ENCODE measurements at regions not wholly inside any gene's neighbourhood (a gene's known extent, or its start where the extent isn't known, plus 50 kb on each side); places are given as distances from the start of the nearest gene placed in this dataset.
A peak's percentile ranks its signal among the peaks of the same experiment; 100 is the strongest.

DNA sequence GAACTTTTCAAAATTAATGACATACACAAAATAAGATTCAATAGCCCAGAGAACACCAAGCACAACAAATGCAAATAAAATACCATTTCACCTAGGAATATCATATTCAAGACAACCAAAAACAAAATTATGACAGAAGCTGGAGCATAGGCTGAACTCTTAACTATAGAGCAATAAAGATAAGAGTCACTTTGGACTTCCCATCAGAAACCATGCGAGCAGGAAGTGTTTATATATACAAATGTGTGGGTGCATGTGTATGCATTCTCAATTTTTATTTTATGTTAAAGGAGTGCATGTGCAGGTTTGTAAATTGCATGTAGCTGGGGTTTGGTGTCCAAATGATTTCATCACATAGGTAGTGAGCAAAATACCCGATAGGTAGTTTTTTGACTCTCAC is 291.6 kb downstream of the ARAP2 start:
- ATAC-seq (ENCODE audit: low FRiP score), result no peak
- TF ChIP-seq, protein P1, sequence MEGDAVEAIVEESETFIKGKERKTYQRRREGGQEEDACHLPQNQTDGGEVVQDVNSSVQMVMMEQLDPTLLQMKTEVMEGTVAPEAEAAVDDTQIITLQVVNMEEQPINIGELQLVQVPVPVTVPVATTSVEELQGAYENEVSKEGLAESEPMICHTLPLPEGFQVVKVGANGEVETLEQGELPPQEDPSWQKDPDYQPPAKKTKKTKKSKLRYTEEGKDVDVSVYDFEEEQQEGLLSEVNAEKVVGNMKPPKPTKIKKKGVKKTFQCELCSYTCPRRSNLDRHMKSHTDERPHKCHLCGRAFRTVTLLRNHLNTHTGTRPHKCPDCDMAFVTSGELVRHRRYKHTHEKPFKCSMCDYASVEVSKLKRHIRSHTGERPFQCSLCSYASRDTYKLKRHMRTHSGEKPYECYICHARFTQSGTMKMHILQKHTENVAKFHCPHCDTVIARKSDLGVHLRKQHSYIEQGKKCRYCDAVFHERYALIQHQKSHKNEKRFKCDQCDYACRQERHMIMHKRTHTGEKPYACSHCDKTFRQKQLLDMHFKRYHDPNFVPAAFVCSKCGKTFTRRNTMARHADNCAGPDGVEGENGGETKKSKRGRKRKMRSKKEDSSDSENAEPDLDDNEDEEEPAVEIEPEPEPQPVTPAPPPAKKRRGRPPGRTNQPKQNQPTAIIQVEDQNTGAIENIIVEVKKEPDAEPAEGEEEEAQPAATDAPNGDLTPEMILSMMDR (IDR thresholded peaks at IDR 0.05), result no peak
- DNase-seq (ENCODE audit: low spot score), result no peak

DNA sequence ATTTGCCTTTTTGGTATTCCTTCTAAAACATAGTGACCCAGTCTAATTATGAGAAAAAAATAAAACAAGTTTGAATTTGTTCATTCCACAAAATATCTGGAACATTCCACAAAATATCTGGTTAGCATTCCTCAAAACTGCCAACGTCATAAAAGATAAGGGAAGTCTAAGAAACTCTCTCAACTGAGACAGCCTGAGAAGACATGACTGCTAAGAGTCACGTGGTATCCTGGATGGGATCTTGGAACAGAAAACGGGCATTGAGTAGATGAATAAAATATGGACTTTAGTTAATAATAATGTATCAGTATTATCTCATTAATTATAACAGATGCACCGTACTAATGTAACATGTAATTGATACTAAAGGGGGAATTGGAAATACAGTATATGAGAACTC is 280.9 kb downstream of the ARAP2 start:
- no peak for ATAC-seq (ENCODE audit: low FRiP score)
- no peak for DNase-seq (ENCODE audit: low spot score)
- TF ChIP-seq, protein P1 (IDR thresholded peaks at IDR 0.05), result no peak

DNA sequence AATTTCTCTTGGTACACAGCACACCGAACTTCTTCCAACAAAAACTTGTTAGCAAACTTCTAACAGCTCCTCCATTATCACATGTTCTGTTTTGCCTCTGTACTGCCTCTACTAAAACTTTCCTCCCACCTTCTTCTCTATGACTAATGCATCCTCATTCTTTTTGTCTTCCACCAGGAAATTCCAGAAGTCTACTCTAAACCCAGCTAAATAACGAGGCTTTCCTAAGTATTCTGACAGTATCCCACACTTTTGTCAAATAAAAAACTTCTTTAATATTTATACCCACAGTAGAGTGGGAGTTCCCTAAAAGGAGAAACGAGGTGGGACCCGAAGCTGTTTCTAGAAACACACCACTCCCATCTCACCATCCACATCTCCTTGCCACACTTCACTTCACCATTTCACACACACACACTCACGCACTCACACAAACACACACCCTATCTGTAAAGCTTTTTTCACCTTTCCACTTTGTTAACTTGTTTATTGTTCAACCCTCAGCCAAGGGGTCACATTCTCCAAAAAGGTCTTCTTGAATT is 280.3 kb downstream of the ARAP2 start:
- TF ChIP-seq, protein P1 (IDR thresholded peaks at IDR 0.05), result no peak
- ATAC-seq (ENCODE audit: low FRiP score) (peak; percentile 59), DNase-seq (ENCODE audit: low spot score) (no peak)

DNA sequence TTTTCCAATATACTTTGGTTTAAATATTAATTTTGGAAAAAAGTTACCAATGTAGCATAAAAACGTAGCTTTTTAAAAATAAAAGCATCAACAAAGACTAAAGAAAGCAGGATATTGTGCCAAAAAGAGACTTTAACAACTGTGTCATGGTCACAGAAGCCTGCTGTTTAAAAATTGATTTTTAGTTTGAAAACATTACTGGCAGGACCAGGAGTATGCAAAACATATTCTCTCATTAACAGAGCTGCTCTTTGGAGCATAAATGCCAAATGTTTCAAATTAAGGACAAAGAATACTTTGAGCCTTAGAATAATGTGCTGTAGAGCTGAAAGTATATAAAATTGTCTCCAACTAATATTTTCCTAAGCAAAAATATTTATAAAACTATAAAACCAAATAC is 279.0 kb downstream of the ARAP2 start:
- no peak for DNase-seq (ENCODE audit: low spot score)
- no peak for ATAC-seq (ENCODE audit: low FRiP score)
- TF ChIP-seq, protein P1 (IDR thresholded peaks at IDR 0.05), result no peak

DNA sequence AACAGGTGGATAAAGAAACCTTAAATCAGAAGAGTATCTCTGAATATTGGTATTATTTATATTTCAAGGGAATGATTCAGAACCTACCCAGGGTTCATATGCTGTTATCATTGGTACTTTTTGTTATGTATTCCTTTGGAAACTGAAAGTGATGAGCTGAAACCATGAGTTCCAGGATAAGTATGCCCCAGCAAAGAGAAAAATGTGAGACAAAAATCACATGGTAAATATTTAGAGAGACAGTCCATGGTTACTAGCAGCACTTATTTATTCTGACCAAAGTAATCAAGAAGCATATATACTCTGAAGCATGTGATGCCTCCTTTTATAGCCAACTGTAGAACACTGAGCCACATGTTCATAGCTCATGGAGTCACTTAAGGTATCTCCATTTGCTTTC is 277.7 kb downstream of the ARAP2 start:
- ATAC-seq (ENCODE audit: low FRiP score), result no peak
- TF ChIP-seq, protein P1 (IDR thresholded peaks at IDR 0.05), result no peak
- no peak for DNase-seq (ENCODE audit: low spot score)

DNA sequence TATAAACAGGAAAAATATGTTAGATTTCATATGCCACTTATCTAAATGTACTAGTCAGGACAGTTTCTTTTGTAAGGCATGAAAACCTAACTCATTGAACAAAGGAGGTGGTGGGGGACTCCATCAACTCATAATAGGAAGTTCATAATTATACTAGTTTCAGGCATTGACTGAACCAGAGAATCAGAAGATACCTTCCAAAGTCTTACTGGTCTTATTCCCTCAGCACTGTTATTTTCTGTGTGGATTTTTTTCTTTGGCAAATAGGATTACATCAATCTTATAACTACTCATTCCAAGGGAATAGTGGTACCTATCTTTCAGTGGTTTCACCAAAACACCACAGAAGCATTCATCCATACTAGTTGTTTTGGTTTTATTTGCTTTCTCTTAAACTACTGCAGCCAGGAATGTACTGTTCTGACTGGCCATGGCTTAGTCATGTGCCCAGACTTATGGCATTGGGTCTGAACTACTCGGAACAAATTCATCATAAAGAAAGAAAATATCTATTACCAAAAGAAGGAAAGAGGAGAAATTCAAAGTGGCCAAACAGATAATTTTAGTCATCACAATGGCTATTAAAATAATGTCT is 273.9 kb downstream of the ARAP2 start:
- TF ChIP-seq, protein P1 (IDR thresholded peaks at IDR 0.05), result no peak
- ATAC-seq (ENCODE audit: low FRiP score), result no peak
- no peak for DNase-seq (ENCODE audit: low spot score)

DNA sequence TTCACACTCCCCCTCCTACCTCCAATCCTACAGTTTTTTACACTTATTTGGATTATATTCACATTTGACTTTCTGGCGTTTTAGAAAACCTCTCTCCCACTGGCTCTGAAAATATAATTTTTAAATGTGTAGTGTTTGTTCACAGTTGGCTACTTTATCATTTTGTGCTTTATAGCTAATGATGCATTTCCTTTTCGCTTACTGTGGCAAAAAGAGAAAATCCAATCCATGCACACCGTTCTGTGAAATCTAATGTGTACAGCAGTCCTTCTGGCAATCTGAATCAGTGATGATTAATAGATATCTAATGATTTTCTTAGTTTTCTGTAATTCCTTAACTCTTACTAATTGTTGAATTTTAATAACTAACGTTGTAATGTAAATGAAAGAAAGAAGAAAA is 271.5 kb downstream of the ARAP2 start:
- no peak for ATAC-seq (ENCODE audit: low FRiP score)
- TF ChIP-seq, protein P1 (IDR thresholded peaks at IDR 0.05), result no peak
- no peak for DNase-seq (ENCODE audit: low spot score)

Measured in omental fat pad (tissue), 3 donors.